Pancreas (tissue), 10 donors: ENCODE measurements at regions not wholly inside any gene's neighbourhood (a gene's known extent, or its start where the extent isn't known, plus 50 kb on each side); places are given as distances from the start of the nearest gene placed in this dataset.

Experiments used
- ATAC-seq, 4 donors: fragments of 200-7000 bp; cut with Tn5 transposase; one replicate each; pipeline versions ENCODE4 v1.8.0 to v1.9.1; 2020; ENCODE audit warnings: mild to moderate bottlenecking in 4 of 4, moderate library complexity in 4 of 4
- DNase-seq, 6 donors: peaks; one replicate each; pipeline ENCODE4 v3.0.0-alpha.2; 2020
- FAIRE-seq: peaks from 2 replicates; lab custom pipeline; 2012; peaks lifted over from hg19 to GRCh38; lab: Jason Lieb, UNC
- H3K27ac ChIP-seq, 4 donors: fragments of 200-600 bp; sonication (generic); 1 replicate in 3 of 4; 2 replicates in 1 of 4; pipeline versions ENCODE4 v1.5.0 to v1.8.0; 2020
- H3K27me3 ChIP-seq, 4 donors: fragments of 200-600 bp; one replicate each; pipeline ENCODE4 v1.8.0; 2021
- H3K36me3 ChIP-seq, 3 donors: fragments of 200-600 bp; sonication (generic) in 1 of 3; one replicate each; pipeline versions ENCODE4 v1.5.0 to v1.8.0; 2020 to 2021
- H3K4me1 ChIP-seq, 3 donors: fragments of 200-600 bp; one replicate each; pipeline ENCODE4 v1.8.0; 2021
- H3K4me3 ChIP-seq, 4 donors: fragments of 200-600 bp; sonication (generic) in 2 of 4; one replicate each; pipeline versions ENCODE4 v1.5.0 to v1.8.0; 2020 to 2021
- H3K9me3 ChIP-seq, 4 donors: fragments of 200-600 bp; one replicate each; pipeline ENCODE4 v1.8.0; 2021
- WGBS, 2 donors: extraction: QIAGEN DNeasy Blood & Tissue Kit; methylation state at CpG; one replicate each; pipeline ENCODE4 v1.1.7; 2013; 5-methylcytosine and 5-hydroxymethylcytosine counted together
- intact Hi-C, 3 donors: fragments of 100-400 bp; cut with DNase I; formaldehyde crosslinking; loops; one replicate each; pipeline versions ENCODE4 v1.11.1 to v1.14.2; 2022
- TF ChIP-seq, protein P1 (sequence below), 4 donors: fragments of 200-600 bp; sonication (generic) in 3 of 4; IDR thresholded peaks; one replicate each; pipeline versions ENCODE4 v1.5.0 to v1.8.0; 2021; ENCODE audit warnings: antibody characterized with exemption in 4 of 4
- donor health status: healthy with polysubstance abuse.
- donor health status: DM: no; HTN: no; CAD: no; lungs with moderate emphysema.
- donor health status: DM: no; HTN: no; CAD: no.
- donor health status: control.
- donor health status: control.
- donor health status: Bipolar disorder and iron deficiency.
- donor health status: DM: yes; HTN: yes; CAD: no.
- donor health status: DM: no; HTN: no; CAD: no.
- donor health status: DM: no; HTN: no; CAD: no.
- donor health status: DM: yes; HTN: yes; CAD: no.

DNA sequence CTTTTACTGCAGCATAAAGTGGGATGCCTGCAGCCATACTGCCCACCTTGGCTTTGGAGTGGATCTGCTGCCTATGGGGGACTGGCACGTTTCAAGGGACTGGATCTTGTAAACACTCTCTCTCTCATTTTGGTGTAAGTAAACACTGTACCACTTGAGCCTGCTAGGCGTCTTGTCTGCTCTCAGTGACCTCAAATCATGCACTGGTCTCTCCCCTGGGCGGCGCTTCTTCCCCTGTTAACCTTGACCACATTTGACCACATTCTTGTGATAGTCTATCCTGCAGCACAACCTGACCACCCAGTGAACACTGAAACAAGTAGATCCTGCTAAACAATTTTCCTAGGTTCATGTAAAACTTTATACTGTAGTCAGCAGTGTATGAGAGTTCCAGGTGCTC lies 82.6 kb upstream of the HNMT start:
- Histone ChIP-seq H3K4me1 (no peaks in the 10 kb centered on the region), H3K36me3 (no peaks in the 10 kb centered on the region), H3K4me3 (no peak overlapping the region), H3K27me3 (peaks cover 0 to 3% (median 0%) of the 10 kb centered on the region in 4 donors), H3K27ac (no peak overlapping the region), H3K9me3 (no peaks in the 10 kb centered on the region)
- DNase-seq (no peak), FAIRE-seq (no peak), ATAC-seq (no peak)
- TF ChIP-seq, protein P1, sequence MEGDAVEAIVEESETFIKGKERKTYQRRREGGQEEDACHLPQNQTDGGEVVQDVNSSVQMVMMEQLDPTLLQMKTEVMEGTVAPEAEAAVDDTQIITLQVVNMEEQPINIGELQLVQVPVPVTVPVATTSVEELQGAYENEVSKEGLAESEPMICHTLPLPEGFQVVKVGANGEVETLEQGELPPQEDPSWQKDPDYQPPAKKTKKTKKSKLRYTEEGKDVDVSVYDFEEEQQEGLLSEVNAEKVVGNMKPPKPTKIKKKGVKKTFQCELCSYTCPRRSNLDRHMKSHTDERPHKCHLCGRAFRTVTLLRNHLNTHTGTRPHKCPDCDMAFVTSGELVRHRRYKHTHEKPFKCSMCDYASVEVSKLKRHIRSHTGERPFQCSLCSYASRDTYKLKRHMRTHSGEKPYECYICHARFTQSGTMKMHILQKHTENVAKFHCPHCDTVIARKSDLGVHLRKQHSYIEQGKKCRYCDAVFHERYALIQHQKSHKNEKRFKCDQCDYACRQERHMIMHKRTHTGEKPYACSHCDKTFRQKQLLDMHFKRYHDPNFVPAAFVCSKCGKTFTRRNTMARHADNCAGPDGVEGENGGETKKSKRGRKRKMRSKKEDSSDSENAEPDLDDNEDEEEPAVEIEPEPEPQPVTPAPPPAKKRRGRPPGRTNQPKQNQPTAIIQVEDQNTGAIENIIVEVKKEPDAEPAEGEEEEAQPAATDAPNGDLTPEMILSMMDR (IDR thresholded peaks at IDR 0.05): no peak
- intact Hi-C loops: no loop called here
- WGBS, 2 donors: 72 to 76% methylated on average over 4 of the region's 4 CpGs

DNA sequence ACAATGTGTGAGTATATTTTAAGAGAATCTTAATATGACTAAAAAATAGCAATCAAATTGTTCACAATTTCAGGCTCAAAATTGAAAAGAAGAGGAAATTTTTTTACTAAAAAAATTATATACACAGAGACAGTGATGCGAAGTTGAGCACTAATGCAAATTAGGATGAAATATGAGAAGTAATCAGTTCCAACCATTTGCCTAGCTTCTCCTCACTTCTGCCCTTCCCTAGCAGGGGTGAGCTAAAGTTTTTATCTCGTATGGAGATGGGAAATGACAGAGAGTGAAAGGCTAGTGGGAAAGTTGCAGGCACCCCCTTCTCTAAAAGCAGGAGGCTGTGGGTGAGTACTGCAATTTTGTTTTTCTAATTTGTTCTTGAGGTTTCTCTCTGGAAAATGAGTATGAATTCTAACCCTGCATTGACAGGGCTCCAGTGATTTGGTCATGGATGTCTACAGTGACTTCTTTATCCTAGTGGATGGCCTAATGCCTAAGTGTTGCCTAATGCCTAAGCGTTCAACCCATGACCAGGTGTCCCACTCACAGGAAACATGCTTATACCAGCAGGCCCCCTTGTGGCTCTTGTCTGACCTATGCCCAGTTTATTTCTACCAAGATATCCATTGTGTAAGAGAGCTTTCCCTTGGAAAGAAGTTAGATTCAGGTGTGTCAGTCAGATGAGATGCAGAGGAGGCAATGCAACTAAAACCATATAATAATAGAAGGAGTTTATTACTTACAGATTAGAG lies 78.0 kb upstream of the HNMT start:
- whole genome bisulfite sequencing, 2 donors: 50 to 58% methylated on average over 3 of the region's 3 CpGs
- ATAC-seq: no peak

DNA sequence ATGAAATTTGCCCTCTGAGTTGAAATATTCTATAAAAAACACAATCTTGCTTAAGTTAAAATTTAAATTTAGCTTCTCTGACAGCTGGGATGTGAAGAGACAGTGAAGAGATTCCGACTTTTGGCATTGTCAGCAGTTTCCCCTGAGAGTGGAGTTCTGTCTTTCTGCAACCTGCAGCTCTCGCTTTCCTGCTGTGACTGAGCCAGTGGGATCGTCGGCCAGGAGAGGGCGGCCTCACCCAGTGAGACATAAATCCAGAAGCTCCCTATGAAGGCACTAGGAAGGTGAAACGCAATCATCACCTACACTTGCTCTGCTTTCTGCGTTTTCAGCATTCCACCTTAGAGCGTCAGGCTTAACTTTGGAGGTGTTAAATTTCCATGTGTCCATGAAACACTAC lies 75.4 kb upstream of the HNMT start:
- Histone ChIP-seq H3K36me3 (no peaks in the 10 kb centered on the region), H3K27ac (no peak overlapping the region), H3K4me3 (no peak overlapping the region), H3K4me1 (no peaks in the 10 kb centered on the region), H3K9me3 (no peaks in the 10 kb centered on the region), H3K27me3 (no peaks in the 10 kb centered on the region)
- DNase-seq: peak in 5 of 6 donors; percentile 18 to 64 (median 33)
- no peak for FAIRE-seq
- 21 to 23% methylated on average over 8 of the region's 8 CpGs for WGBS, 2 donors
- TF ChIP-seq, protein P1 (IDR thresholded peaks at IDR 0.05): peak in 3 of 4 donors; percentile 15 to 30 (median 19)
- intact Hi-C loops: no loop called here
- ATAC-seq: peak in 1 of 4 donors; percentile 53

More for the DNA sequence above, 78.0 kb upstream of the HNMT start:
- FAIRE-seq: no peak
- no peak overlapping the region for H3K4me3 ChIP-seq
- H3K4me1 ChIP-seq: no peaks in the 10 kb centered on the region
- no peaks in the 10 kb centered on the region for H3K36me3 ChIP-seq
- H3K9me3 ChIP-seq: no peaks in the 10 kb centered on the region
- no peak overlapping the region for H3K27ac ChIP-seq
- TF ChIP-seq, protein P1 (IDR thresholded peaks at IDR 0.05): no peak
- H3K27me3 ChIP-seq: no peaks in the 10 kb centered on the region
- no peak for DNase-seq
- intact Hi-C loops: no loop called here

DNA sequence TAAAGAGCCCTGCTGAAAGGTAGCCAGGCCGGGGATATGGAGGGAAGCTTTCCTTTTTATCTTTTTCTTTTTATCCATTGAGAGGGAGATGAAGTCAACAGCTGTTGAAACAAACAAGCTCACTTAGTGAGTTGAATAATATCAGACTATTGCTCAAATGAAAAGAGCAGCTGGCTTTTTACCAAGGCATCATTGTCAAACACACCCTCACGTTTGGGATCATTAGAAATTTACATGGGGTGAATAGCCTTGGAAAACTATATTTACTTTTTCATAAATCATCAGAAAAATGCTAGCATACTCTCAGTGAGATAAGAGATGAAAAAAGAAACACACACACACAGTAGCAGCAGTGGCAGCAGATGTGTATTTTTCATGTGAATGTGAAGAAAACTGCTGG lies 71.5 kb upstream of the HNMT start:
- no peak overlapping the region for H3K27ac ChIP-seq
- H3K4me1 ChIP-seq: no peaks in the 10 kb centered on the region
- TF ChIP-seq, protein P1 (IDR thresholded peaks at IDR 0.05): no peak
- DNase-seq: no peak
- 26 to 29% methylated on average over 2 of the region's 2 CpGs for WGBS, 2 donors
- FAIRE-seq: no peak
- no peaks in the 10 kb centered on the region for H3K9me3 ChIP-seq
- H3K27me3 ChIP-seq: no peaks in the 10 kb centered on the region
- no peaks in the 10 kb centered on the region for H3K36me3 ChIP-seq
- no peak overlapping the region for H3K4me3 ChIP-seq
- intact Hi-C loops: no loop called here
- ATAC-seq: no peak

DNA sequence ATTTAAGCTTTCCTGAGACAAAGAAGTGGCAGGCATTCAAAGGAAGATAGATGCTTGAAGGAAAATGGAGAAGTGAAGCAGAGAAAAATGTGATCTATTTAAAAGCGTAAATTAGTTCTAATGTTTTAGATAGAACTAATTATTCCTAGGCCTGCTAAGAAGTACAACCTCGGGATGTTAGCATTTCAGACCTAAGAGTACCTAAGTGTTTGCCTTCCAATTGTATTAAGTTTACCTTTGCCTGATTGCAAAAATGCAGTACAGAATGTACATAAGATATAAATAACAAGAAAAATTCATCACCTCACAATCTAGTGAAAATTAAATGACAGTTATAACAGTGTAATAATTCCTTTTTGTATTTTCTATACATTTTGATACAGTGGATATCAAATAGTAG lies 71.1 kb upstream of the HNMT start:
- no peaks in the 10 kb centered on the region for H3K9me3 ChIP-seq
- no peaks in the 10 kb centered on the region for H3K27me3 ChIP-seq
- 63 to 69% methylated on average over 2 of the region's 2 CpGs for WGBS, 2 donors
- intact Hi-C loops: no loop called here
- no peaks in the 10 kb centered on the region for H3K36me3 ChIP-seq
- TF ChIP-seq, protein P1 (IDR thresholded peaks at IDR 0.05): no peak
- ATAC-seq (no peak), FAIRE-seq (no peak), DNase-seq (no peak)
- H3K27ac ChIP-seq: no peak overlapping the region
- no peak overlapping the region for H3K4me3 ChIP-seq
- H3K4me1 ChIP-seq: no peaks in the 10 kb centered on the region
